WTC11 (cell line): ENCODE measurements at regions not wholly inside any gene's neighbourhood (a gene's known extent, or its start where the extent isn't known, plus 50 kb on each side); places are given as distances from the start of the nearest gene placed in this dataset.

Experiments
- AFF4 ChIP-seq: sonication (generic); formaldehyde crosslinking; IDR thresholded peaks from 2 replicates; pipeline ENCODE4 v1.8.1; 2023; ENCODE audit warnings: mild to moderate bottlenecking, missing genetic modification reagents, borderline replicate concordance
- CTCF ChIP-seq: fragments of 200-600 bp; IDR thresholded peaks from 2 replicates; pipeline ENCODE4 v1.8.0; 2022; ENCODE audit warnings: antibody characterized with exemption
- FOXP1 ChIP-seq: sonication (generic); formaldehyde crosslinking; IDR thresholded peaks from 2 replicates; pipeline ENCODE4 v1.8.0; 2022; ENCODE audit warnings: missing genetic modification reagents, mild to moderate bottlenecking, moderate library complexity, borderline replicate concordance
- IRF2 ChIP-seq: sonication (generic); formaldehyde crosslinking; IDR thresholded peaks from 2 replicates; pipeline ENCODE4 v1.8.0; 2022; ENCODE audit warnings: low read depth, missing genetic modification reagents, borderline replicate concordance
- MAX ChIP-seq: sonication (generic); formaldehyde crosslinking; IDR thresholded peaks from 2 replicates; pipeline ENCODE4 v1.8.0; 2022; ENCODE audit warnings: mild to moderate bottlenecking, missing genetic modification reagents
- SP1 ChIP-seq: sonication (generic); formaldehyde crosslinking; conservative IDR thresholded peaks from 2 replicates; pipeline ENCODE4 v1.8.1; 2022; ENCODE audit warnings: missing genetic modification reagents
- ZNF317 ChIP-seq: sonication (generic); formaldehyde crosslinking; IDR thresholded peaks from 2 replicates; pipeline ENCODE4 v1.8.1; 2023; ENCODE audit warnings: low read depth, mild to moderate bottlenecking, moderate library complexity, missing genetic modification reagents, borderline replicate concordance

GRCh38 chr3:76917436-76917835, 122.5 kb upstream of the ROBO2 start:
- no peak for TF ChIP-seq FOXP1
- TF ChIP-seq CTCF = no peak
- no peak for TF ChIP-seq ZNF317 (CRISPR knock-in tag)
- TF ChIP-seq IRF2 (CRISPR knock-in tag) = no peak
- no peak for TF ChIP-seq AFF4 (CRISPR knock-in tag)
- TF ChIP-seq SP1 (CRISPR knock-in tag) = no peak
- no peak for TF ChIP-seq MAX (CRISPR knock-in tag)
